Progenitor cell of endocrine pancreas (in vitro differentiated cells): ENCODE measurements at regions not wholly inside any gene's neighbourhood (a gene's known extent, or its start where the extent isn't known, plus 50 kb on each side); places are given as distances from the start of the nearest gene placed in this dataset.

ENCODE experiments used
- DNase-seq: peaks from one replicate; pipeline ENCODE4 v3.0.0; 2021; ENCODE audit warnings: low spot score; ENCODE audit not compliant: unreplicated experiment
- H3K27ac Mint-ChIP-seq: 2 replicates; pipeline ENCODE4 v1.8.0; 2021; ENCODE audit warnings: mild to moderate bottlenecking, moderate library complexity, mixed read lengths
- H3K27me3 Mint-ChIP-seq: 2 replicates; pipeline ENCODE4 v1.8.0; 2021; ENCODE audit warnings: mixed read lengths
- H3K36me3 Mint-ChIP-seq: 2 replicates; pipeline ENCODE4 v1.8.0; 2022; ENCODE audit warnings: mixed read lengths; ENCODE audit not compliant: insufficient read depth
- H3K4me1 Mint-ChIP-seq: 2 replicates; pipeline ENCODE4 v1.8.0; 2021; ENCODE audit warnings: low read depth, mixed read lengths
- H3K4me3 Mint-ChIP-seq: 2 replicates; pipeline ENCODE4 v1.8.0; 2021; ENCODE audit warnings: low read depth, mild to moderate bottlenecking, moderate library complexity, mixed read lengths
- H3K9me3 Mint-ChIP-seq: 2 replicates; pipeline ENCODE4 v1.8.0; 2021; ENCODE audit warnings: low read depth, mixed read lengths
- TF ChIP-seq, protein P1 (sequence below): fragments of 200-600 bp; sonication (generic); IDR thresholded peaks from one replicate; pipeline ENCODE4 v1.5.0; 2021; ENCODE audit warnings: antibody characterized with exemption, mild to moderate bottlenecking; ENCODE audit not compliant: unreplicated experiment

DNA sequence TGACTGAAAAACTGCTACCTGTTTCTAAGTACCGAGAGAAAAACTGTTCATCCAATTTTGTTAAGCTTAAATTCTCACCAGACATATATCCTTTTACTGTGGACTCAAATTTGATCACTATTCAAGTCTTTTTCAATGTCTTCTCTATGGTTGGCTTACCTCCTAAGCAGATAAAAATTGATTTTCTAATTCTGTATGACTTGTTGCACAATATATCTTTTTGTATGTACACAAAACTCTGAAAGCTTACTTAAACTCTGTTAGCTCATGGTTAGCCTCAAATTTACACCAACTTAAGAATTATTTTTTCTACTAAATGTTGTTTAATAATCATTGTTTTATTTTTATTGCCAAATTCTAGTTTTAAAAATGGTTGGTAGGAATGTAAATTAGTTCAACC, 715.4 kb downstream of the LTN1 start:
- H3K27ac Mint-ChIP-seq: no peak overlapping the region

DNA sequence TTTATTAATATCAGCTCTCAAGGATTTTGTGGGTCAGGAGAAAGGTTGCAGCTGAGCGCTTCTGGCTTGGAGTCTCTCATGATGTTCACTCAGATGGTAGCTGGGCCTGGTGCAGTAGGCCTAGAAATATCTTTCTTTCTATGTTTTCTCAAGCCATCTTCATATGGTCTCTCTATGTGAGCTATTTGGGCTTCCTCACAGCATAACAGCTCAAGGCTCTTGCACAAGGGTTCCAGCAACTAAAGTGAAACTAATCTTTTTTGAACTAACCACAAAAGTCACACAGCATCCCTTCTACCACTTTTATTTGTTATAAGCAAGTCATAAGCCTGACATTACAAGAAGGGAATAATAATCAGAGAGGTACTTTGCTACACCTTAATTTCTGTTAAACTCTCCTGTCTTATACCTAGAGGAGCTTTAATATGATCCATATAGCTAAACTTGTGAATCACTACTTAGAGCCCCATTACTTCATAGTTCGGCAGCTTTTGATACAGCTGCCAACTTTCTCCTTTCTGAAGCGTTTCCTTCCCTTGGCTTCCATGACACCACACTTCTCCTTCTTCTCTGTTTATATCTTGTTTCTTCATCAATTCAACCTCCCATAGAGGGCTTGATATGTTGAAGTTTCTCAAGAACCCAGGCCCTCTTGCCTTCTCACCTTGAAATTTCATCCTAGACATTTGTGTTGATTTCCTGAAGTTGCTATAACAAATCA, 720.2 kb downstream of the LTN1 start:
- no peak for DNase-seq
- Mint-ChIP-seq H3K27me3 (no peaks in the 10 kb centered on the region), H3K27ac (no peak overlapping the region), H3K4me3 (no peak overlapping the region), H3K9me3 (peaks cover 3% of the 10 kb centered on the region), H3K4me1 (no peaks in the 10 kb centered on the region), H3K36me3 (no peaks in the 10 kb centered on the region)
- TF ChIP-seq, protein P1, sequence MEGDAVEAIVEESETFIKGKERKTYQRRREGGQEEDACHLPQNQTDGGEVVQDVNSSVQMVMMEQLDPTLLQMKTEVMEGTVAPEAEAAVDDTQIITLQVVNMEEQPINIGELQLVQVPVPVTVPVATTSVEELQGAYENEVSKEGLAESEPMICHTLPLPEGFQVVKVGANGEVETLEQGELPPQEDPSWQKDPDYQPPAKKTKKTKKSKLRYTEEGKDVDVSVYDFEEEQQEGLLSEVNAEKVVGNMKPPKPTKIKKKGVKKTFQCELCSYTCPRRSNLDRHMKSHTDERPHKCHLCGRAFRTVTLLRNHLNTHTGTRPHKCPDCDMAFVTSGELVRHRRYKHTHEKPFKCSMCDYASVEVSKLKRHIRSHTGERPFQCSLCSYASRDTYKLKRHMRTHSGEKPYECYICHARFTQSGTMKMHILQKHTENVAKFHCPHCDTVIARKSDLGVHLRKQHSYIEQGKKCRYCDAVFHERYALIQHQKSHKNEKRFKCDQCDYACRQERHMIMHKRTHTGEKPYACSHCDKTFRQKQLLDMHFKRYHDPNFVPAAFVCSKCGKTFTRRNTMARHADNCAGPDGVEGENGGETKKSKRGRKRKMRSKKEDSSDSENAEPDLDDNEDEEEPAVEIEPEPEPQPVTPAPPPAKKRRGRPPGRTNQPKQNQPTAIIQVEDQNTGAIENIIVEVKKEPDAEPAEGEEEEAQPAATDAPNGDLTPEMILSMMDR: no peak

More for the DNA sequence above, 715.4 kb downstream of the LTN1 start:
- no peak for DNase-seq
- Mint-ChIP-seq H3K27me3 (no peaks in the 10 kb centered on the region), H3K4me1 (peaks cover 5% of the 10 kb centered on the region), H3K36me3 (no peaks in the 10 kb centered on the region), H3K9me3 (peaks cover 7% of the 10 kb centered on the region), H3K4me3 (no peak overlapping the region)
- TF ChIP-seq, protein P1: no peak

DNA sequence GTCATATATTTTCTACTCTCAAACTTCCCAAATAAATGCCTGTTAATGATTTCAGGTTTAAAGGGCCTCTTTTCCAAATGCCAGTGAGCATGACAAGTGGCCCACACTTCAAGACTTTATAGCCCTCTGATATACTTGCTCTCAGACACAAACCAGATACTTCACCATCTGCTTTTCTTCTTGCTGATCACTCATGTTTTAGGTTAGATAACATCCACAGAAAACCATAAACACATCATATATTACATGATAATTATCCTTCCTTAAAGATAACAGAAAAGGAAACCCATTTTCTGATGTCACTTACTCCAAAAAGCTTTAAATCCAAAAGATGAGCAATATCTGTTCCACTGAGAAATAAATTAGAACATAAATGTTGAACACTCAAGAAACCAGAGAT, 723.5 kb downstream of the LTN1 start:
- no peak overlapping the region for H3K4me3 Mint-ChIP-seq
- DNase-seq: no peak
- TF ChIP-seq, protein P1: no peak
- H3K36me3 Mint-ChIP-seq: no peaks in the 10 kb centered on the region
- H3K27ac Mint-ChIP-seq: no peak overlapping the region
- H3K4me1 Mint-ChIP-seq: no peaks in the 10 kb centered on the region
- H3K9me3 Mint-ChIP-seq: no peaks in the 10 kb centered on the region
- H3K27me3 Mint-ChIP-seq: no peaks in the 10 kb centered on the region

DNA sequence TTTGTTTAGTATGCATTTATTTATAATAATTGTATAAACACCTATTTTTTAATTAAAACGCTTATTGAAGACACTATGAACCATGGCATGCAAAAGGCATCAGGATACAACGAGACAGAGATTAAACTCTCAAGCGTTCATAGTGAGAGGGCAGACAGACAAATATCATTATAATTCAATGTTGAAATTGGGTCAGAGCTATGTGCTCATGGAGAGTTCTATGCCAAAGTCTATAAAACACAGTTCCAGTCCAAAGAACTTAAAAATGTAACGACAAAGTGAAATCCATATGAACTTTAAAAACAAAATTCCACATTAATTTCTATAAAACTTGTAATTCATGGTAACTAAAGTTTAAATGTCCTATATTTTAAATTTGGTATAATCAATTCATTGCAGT, 724.0 kb downstream of the LTN1 start:
- Mint-ChIP-seq H3K9me3 (no peaks in the 10 kb centered on the region), H3K27me3 (no peaks in the 10 kb centered on the region), H3K36me3 (no peaks in the 10 kb centered on the region), H3K27ac (no peak overlapping the region), H3K4me1 (no peaks in the 10 kb centered on the region), H3K4me3 (no peak overlapping the region)
- TF ChIP-seq, protein P1: no peak
- DNase-seq: no peak

DNA sequence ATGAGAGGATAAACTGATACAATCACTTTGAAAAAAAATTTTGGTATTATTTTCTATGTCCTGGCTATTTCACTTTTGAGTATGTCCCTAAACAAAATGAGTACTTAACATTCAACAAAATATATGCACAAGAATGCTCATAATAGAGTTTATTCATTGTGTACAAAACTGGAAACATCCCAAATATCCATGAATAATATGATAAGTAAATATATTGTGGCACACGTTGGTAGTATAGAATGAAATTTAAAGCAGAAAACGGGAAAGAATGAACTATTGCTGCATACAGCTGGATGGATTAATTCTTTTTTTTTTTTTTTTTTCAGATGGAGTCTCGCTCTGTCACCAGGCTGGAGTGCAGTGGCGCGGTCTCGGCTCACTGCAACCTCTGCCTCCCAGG, 725.2 kb downstream of the LTN1 start:
- TF ChIP-seq, protein P1: no peak
- no peak for DNase-seq
- H3K36me3 Mint-ChIP-seq: no peaks in the 10 kb centered on the region
- H3K4me1 Mint-ChIP-seq: no peaks in the 10 kb centered on the region
- H3K27ac Mint-ChIP-seq: no peak overlapping the region
- no peak overlapping the region for H3K4me3 Mint-ChIP-seq
- H3K9me3 Mint-ChIP-seq: no peaks in the 10 kb centered on the region
- no peaks in the 10 kb centered on the region for H3K27me3 Mint-ChIP-seq
